ENCODE measurements at regions not wholly inside any gene's neighbourhood (a gene's known extent, or its start where the extent isn't known, plus 50 kb on each side); places are given as distances from the start of the nearest gene placed in this dataset.

- TF ChIP-seq GATA2 (IDR thresholded peaks at IDR 0.05; ENCODE audit: low read depth, low read length) (no peak), GATA3 (IDR thresholded peaks at IDR 0.05; ENCODE audit: low read depth, low read length) (no peak)
Measured at GRCh38 chr13:86838411-86839120, 832.6 kb upstream of the SLITRK5 start.
